NCI-H526 treated with DMSO at 0.1 percent for 48 hours (cell line): ENCODE measurements at regions not wholly inside any gene's neighbourhood (a gene's known extent, or its start where the extent isn't known, plus 50 kb on each side); places are given as distances from the start of the nearest gene placed in this dataset.
"Not testable (repeated sequence)": the region's sequence is repeated elsewhere in the genome, so short reads cannot be mapped to it uniquely, and the experiment has no call there.

Source experiments
- DNase-seq: peaks from one replicate; lab custom pipeline; 2025; lab: John Stamatoyannopoulos, UW

GRCh38 chr5:125251703-125252102 is 505.3 kb upstream of the ZNF608 start:
- no peak for DNase-seq

- not testable (repeated sequence) for DNase-seq
Observed at GRCh38 chr5:125253634-125254033, 507.2 kb upstream of the ZNF608 start.

GRCh38 chr5:125254267-125254666 is 507.8 kb upstream of the ZNF608 start:
- DNase-seq, result no peak

- no peak for DNase-seq
Observed at GRCh38 chr5:125256296-125256695, 509.9 kb upstream of the ZNF608 start.

GRCh38 chr5:125257057-125257972 is 510.9 kb upstream of the ZNF608 start:
- DNase-seq, result no peak

GRCh38 chr5:125257997-125258396 is 511.6 kb upstream of the ZNF608 start:
- DNase-seq, result no peak

GRCh38 chr5:125258615-125259014 is 512.2 kb upstream of the ZNF608 start:
- no peak for DNase-seq

GRCh38 chr5:125261505-125262250 is 515.2 kb upstream of the ZNF608 start:
- DNase-seq, result no peak

GRCh38 chr5:125262782-125263181 is 516.3 kb upstream of the ZNF608 start:
- no peak for DNase-seq

GRCh38 chr5:125263356-125263755 is 516.9 kb upstream of the ZNF608 start:
- no peak for DNase-seq

GRCh38 chr5:125266106-125266505 is 519.7 kb upstream of the ZNF608 start:
- no peak for DNase-seq

- DNase-seq, result no peak
Observed at GRCh38 chr5:125267636-125268248, 521.3 kb upstream of the ZNF608 start.

GRCh38 chr5:125269926-125270325 is 523.5 kb upstream of the ZNF608 start:
- DNase-seq, result no peak

GRCh38 chr5:125272357-125272756 is 525.9 kb upstream of the ZNF608 start:
- no peak for DNase-seq

GRCh38 chr5:125274211-125274610 is 527.8 kb upstream of the ZNF608 start:
- no peak for DNase-seq

- DNase-seq, result no peak
Observed at GRCh38 chr5:125274938-125275724, 528.7 kb upstream of the ZNF608 start.

GRCh38 chr5:125275725-125276090 is 529.3 kb upstream of the ZNF608 start:
- DNase-seq, result no peak

- no peak for DNase-seq
Observed at GRCh38 chr5:125276096-125276495, 529.7 kb upstream of the ZNF608 start.

GRCh38 chr5:125277494-125278154 is 531.2 kb upstream of the ZNF608 start:
- no peak for DNase-seq

- no peak for DNase-seq
Observed at GRCh38 chr5:125278711-125279110, 532.3 kb upstream of the ZNF608 start.

GRCh38 chr5:125281667-125282066 is 535.2 kb upstream of the ZNF608 start:
- no peak for DNase-seq
